CD4-positive, alpha-beta T cell treated with Interferon alpha-2 for 1 hour (primary cell): ENCODE measurements at regions not wholly inside any gene's neighbourhood (a gene's known extent, or its start where the extent isn't known, plus 50 kb on each side); places are given as distances from the start of the nearest gene placed in this dataset.

Source experiments
- DNase-seq, 2 donors: peaks; one replicate each; pipeline ENCODE4 v3.0.0-alpha.2; 2020 to 2022

GRCh38 chr3:107894998-107895397 lies 195.8 kb downstream of the CD47 start:
- no peak for DNase-seq

- no peak for DNase-seq
Measured at GRCh38 chr3:107892955-107893624, 197.7 kb downstream of the CD47 start.

- DNase-seq, result no peak
Measured at GRCh38 chr3:107884719-107885460, 205.9 kb downstream of the CD47 start.

- DNase-seq, result no peak
Measured at GRCh38 chr3:107884028-107884427, 206.8 kb downstream of the CD47 start.

GRCh38 chr3:107882881-107883280 lies 207.9 kb downstream of the CD47 start:
- DNase-seq, result no peak

GRCh38 chr3:107882261-107882660 lies 208.6 kb downstream of the CD47 start:
- DNase-seq, result no peak

GRCh38 chr3:107881509-107881908 lies 209.3 kb downstream of the CD47 start:
- no peak for DNase-seq

- no peak for DNase-seq
Measured at GRCh38 chr3:107880702-107881101, 210.1 kb downstream of the CD47 start.

- no peak for DNase-seq
Measured at GRCh38 chr3:107877936-107878335, 212.9 kb downstream of the CD47 start.

GRCh38 chr3:107870943-107871638 lies 219.7 kb downstream of the CD47 start:
- DNase-seq, result no peak

GRCh38 chr3:107870096-107870495 lies 220.7 kb downstream of the CD47 start:
- DNase-seq, result no peak

- no peak for DNase-seq
Measured at GRCh38 chr3:107868449-107868848, 222.4 kb downstream of the CD47 start.

GRCh38 chr3:107861904-107862303 lies 228.9 kb downstream of the CD47 start:
- DNase-seq, result peak in 1 of 2 donors; percentile 12

GRCh38 chr3:107861422-107861821 lies 229.4 kb downstream of the CD47 start:
- no peak for DNase-seq
